ENCODE measurements at regions not wholly inside any gene's neighbourhood (a gene's known extent, or its start where the extent isn't known, plus 50 kb on each side); places are given as distances from the start of the nearest gene placed in this dataset.

GRCh38 chr2:195582188-195582587, 74.8 kb upstream of the SLC39A10 start:
- Histone ChIP-seq H3K9ac (ENCODE audit: low read length) (no peak overlapping the region), H3K9me2 (replicated peaks; ENCODE audit: insufficient read depth, low read length) (no peaks in the 10 kb centered on the region), H3K36me3 (ENCODE audit: insufficient read depth, low read length) (no peaks in the 10 kb centered on the region), H3K4me2 (ENCODE audit: low read depth, low read length, poor library complexity, severe bottlenecking) (no peak overlapping the region), H3K4me3 (ENCODE audit: low read length) (no peak overlapping the region), H3K79me2 (ENCODE audit: low read length) (no peaks in the 10 kb centered on the region), H3K27ac (ENCODE audit: low read length) (no peak overlapping the region), H3K27me3 (ENCODE audit: low read length) (no peaks in the 10 kb centered on the region), H3K4me1 (ENCODE audit: low read length) (peaks cover 30% of the 10 kb centered on the region), H4K20me1 (ENCODE audit: insufficient read depth, low read depth, low read length) (no peaks in the 10 kb centered on the region), H2AFZ (ENCODE audit: low read length) (peak overlapping the region; percentile 56), H3K9me3 (ENCODE audit: low read length) (no peaks in the 10 kb centered on the region)
- DNase-seq = no peak

GRCh38 chr2:195579776-195580555, 77.1 kb upstream of the SLC39A10 start:
- H4K20me1 ChIP-seq (ENCODE audit: insufficient read depth, low read depth, low read length) = no peaks in the 10 kb centered on the region
- H3K4me2 ChIP-seq (ENCODE audit: low read depth, low read length, poor library complexity, severe bottlenecking) = peak overlapping the region; percentile 25
- peak overlapping the region; percentile 66 for H2AFZ ChIP-seq (ENCODE audit: low read length)
- H3K79me2 ChIP-seq (ENCODE audit: low read length) = no peaks in the 10 kb centered on the region
- no peaks in the 10 kb centered on the region for H3K9me3 ChIP-seq (ENCODE audit: low read length)
- peak; percentile 91 for DNase-seq
- H3K9ac ChIP-seq (ENCODE audit: low read length) = no peak overlapping the region
- no peaks in the 10 kb centered on the region for H3K9me2 ChIP-seq (replicated peaks; ENCODE audit: insufficient read depth, low read length)
- H3K4me1 ChIP-seq (ENCODE audit: low read length) = peaks cover 46% of the 10 kb centered on the region
- peak overlapping the region; percentile 79 for H3K27ac ChIP-seq (ENCODE audit: low read length)
- no peaks in the 10 kb centered on the region for H3K27me3 ChIP-seq (ENCODE audit: low read length)
- H3K36me3 ChIP-seq (ENCODE audit: insufficient read depth, low read length) = no peaks in the 10 kb centered on the region
- no peak overlapping the region for H3K4me3 ChIP-seq (ENCODE audit: low read length)

GRCh38 chr2:195575879-195576401, 81.1 kb upstream of the SLC39A10 start:
- peak overlapping the region; percentile 86 for H3K27ac ChIP-seq (ENCODE audit: low read length)
- H3K4me1 ChIP-seq (ENCODE audit: low read length) = peaks cover 52% of the 10 kb centered on the region
- H3K9me2 ChIP-seq (replicated peaks; ENCODE audit: insufficient read depth, low read length) = no peaks in the 10 kb centered on the region
- peak overlapping the region; percentile 13 for H2AFZ ChIP-seq (ENCODE audit: low read length)
- H3K4me2 ChIP-seq (ENCODE audit: low read depth, low read length, poor library complexity, severe bottlenecking) = peak overlapping the region; percentile 64
- no peaks in the 10 kb centered on the region for H3K36me3 ChIP-seq (ENCODE audit: insufficient read depth, low read length)
- H4K20me1 ChIP-seq (ENCODE audit: insufficient read depth, low read depth, low read length) = no peaks in the 10 kb centered on the region
- H3K4me3 ChIP-seq (ENCODE audit: low read length) = peak overlapping the region; percentile 26; the same call in 1 of the 2 replicates
- no peaks in the 10 kb centered on the region for H3K27me3 ChIP-seq (ENCODE audit: low read length)
- peak overlapping the region; percentile 46 for H3K9ac ChIP-seq (ENCODE audit: low read length)
- H3K79me2 ChIP-seq (ENCODE audit: low read length) = no peaks in the 10 kb centered on the region
- peak; percentile 78 for DNase-seq
- no peaks in the 10 kb centered on the region for H3K9me3 ChIP-seq (ENCODE audit: low read length)

GRCh38 chr2:195575016-195575415, 82.0 kb upstream of the SLC39A10 start:
- no peaks in the 10 kb centered on the region for H3K9me2 ChIP-seq (replicated peaks; ENCODE audit: insufficient read depth, low read length)
- H3K4me2 ChIP-seq (ENCODE audit: low read depth, low read length, poor library complexity, severe bottlenecking) = peak overlapping the region; percentile 64
- H4K20me1 ChIP-seq (ENCODE audit: insufficient read depth, low read depth, low read length) = no peaks in the 10 kb centered on the region
- peak overlapping the region; percentile 86 for H3K27ac ChIP-seq (ENCODE audit: low read length)
- DNase-seq = no peak
- H3K4me3 ChIP-seq (ENCODE audit: low read length) = no peak overlapping the region
- H3K4me1 ChIP-seq (ENCODE audit: low read length) = peaks cover 50% of the 10 kb centered on the region
- no peaks in the 10 kb centered on the region for H3K27me3 ChIP-seq (ENCODE audit: low read length)
- H3K36me3 ChIP-seq (ENCODE audit: insufficient read depth, low read length) = no peaks in the 10 kb centered on the region
- peak overlapping the region; percentile 73; the same call in 1 of the 2 replicates for H2AFZ ChIP-seq (ENCODE audit: low read length)
- H3K9ac ChIP-seq (ENCODE audit: low read length) = 0 out of 2 replicates have a peak overlapping the region, but pooled peaks have one; percentile 21
- no peaks in the 10 kb centered on the region for H3K9me3 ChIP-seq (ENCODE audit: low read length)
- no peaks in the 10 kb centered on the region for H3K79me2 ChIP-seq (ENCODE audit: low read length)

- no peak overlapping the region for H3K4me2 ChIP-seq (ENCODE audit: low read depth, low read length, poor library complexity, severe bottlenecking)
- no peak overlapping the region for H3K9ac ChIP-seq (ENCODE audit: low read length)
- H3K27ac ChIP-seq (ENCODE audit: low read length) = peak overlapping the region; percentile 86
- H3K27me3 ChIP-seq (ENCODE audit: low read length) = no peaks in the 10 kb centered on the region
- H2AFZ ChIP-seq (ENCODE audit: low read length) = no peak overlapping the region
- H3K79me2 ChIP-seq (ENCODE audit: low read length) = no peaks in the 10 kb centered on the region
- peaks cover 48% of the 10 kb centered on the region for H3K4me1 ChIP-seq (ENCODE audit: low read length)
- H3K36me3 ChIP-seq (ENCODE audit: insufficient read depth, low read length) = no peaks in the 10 kb centered on the region
- no peaks in the 10 kb centered on the region for H3K9me3 ChIP-seq (ENCODE audit: low read length)
- H3K4me3 ChIP-seq (ENCODE audit: low read length) = no peak overlapping the region
- no peaks in the 10 kb centered on the region for H4K20me1 ChIP-seq (ENCODE audit: insufficient read depth, low read depth, low read length)
- no peaks in the 10 kb centered on the region for H3K9me2 ChIP-seq (replicated peaks; ENCODE audit: insufficient read depth, low read length)
- DNase-seq = no peak
Measured at GRCh38 chr2:195574312-195574711, 82.7 kb upstream of the SLC39A10 start.

GRCh38 chr2:195572895-195573683, 83.9 kb upstream of the SLC39A10 start:
- DNase-seq = no peak
- no peaks in the 10 kb centered on the region for H3K9me3 ChIP-seq (ENCODE audit: low read length)
- H3K4me3 ChIP-seq (ENCODE audit: low read length) = no peak overlapping the region
- H3K27ac ChIP-seq (ENCODE audit: low read length) = peak overlapping the region; percentile 39
- H3K4me2 ChIP-seq (ENCODE audit: low read depth, low read length, poor library complexity, severe bottlenecking) = no peak overlapping the region
- no peaks in the 10 kb centered on the region for H3K27me3 ChIP-seq (ENCODE audit: low read length)
- H4K20me1 ChIP-seq (ENCODE audit: insufficient read depth, low read depth, low read length) = no peaks in the 10 kb centered on the region
- H3K36me3 ChIP-seq (ENCODE audit: insufficient read depth, low read length) = no peaks in the 10 kb centered on the region
- no peaks in the 10 kb centered on the region for H3K9me2 ChIP-seq (replicated peaks; ENCODE audit: insufficient read depth, low read length)
- no peaks in the 10 kb centered on the region for H3K79me2 ChIP-seq (ENCODE audit: low read length)
- H2AFZ ChIP-seq (ENCODE audit: low read length) = 0 out of 2 replicates have a peak overlapping the region, but pooled peaks have one; percentile 7
- no peak overlapping the region for H3K9ac ChIP-seq (ENCODE audit: low read length)
- H3K4me1 ChIP-seq (ENCODE audit: low read length) = peaks cover 48% of the 10 kb centered on the region

GRCh38 chr2:195570329-195570728, 86.7 kb upstream of the SLC39A10 start:
- no peak overlapping the region for H3K4me3 ChIP-seq (ENCODE audit: low read length)
- no peak overlapping the region for H3K4me2 ChIP-seq (ENCODE audit: low read depth, low read length, poor library complexity, severe bottlenecking)
- DNase-seq = no peak
- H3K9me3 ChIP-seq (ENCODE audit: low read length) = no peaks in the 10 kb centered on the region
- no peaks in the 10 kb centered on the region for H3K79me2 ChIP-seq (ENCODE audit: low read length)
- no peaks in the 10 kb centered on the region for H4K20me1 ChIP-seq (ENCODE audit: insufficient read depth, low read depth, low read length)
- H3K4me1 ChIP-seq (ENCODE audit: low read length) = peaks cover 25% of the 10 kb centered on the region
- H3K27ac ChIP-seq (ENCODE audit: low read length) = peak overlapping the region; percentile 60
- H3K9me2 ChIP-seq (replicated peaks; ENCODE audit: insufficient read depth, low read length) = no peaks in the 10 kb centered on the region
- peak overlapping the region; percentile 89 for H2AFZ ChIP-seq (ENCODE audit: low read length)
- no peak overlapping the region for H3K9ac ChIP-seq (ENCODE audit: low read length)
- no peaks in the 10 kb centered on the region for H3K27me3 ChIP-seq (ENCODE audit: low read length)
- H3K36me3 ChIP-seq (ENCODE audit: insufficient read depth, low read length) = no peaks in the 10 kb centered on the region

- no peaks in the 10 kb centered on the region for H3K9me3 ChIP-seq (ENCODE audit: low read length)
- H3K9me2 ChIP-seq (replicated peaks; ENCODE audit: insufficient read depth, low read length) = no peaks in the 10 kb centered on the region
- H3K4me3 ChIP-seq (ENCODE audit: low read length) = no peak overlapping the region
- peak overlapping the region; percentile 89 for H2AFZ ChIP-seq (ENCODE audit: low read length)
- no peak overlapping the region for H3K4me2 ChIP-seq (ENCODE audit: low read depth, low read length, poor library complexity, severe bottlenecking)
- no peaks in the 10 kb centered on the region for H4K20me1 ChIP-seq (ENCODE audit: insufficient read depth, low read depth, low read length)
- no peaks in the 10 kb centered on the region for H3K79me2 ChIP-seq (ENCODE audit: low read length)
- peaks cover 23% of the 10 kb centered on the region for H3K4me1 ChIP-seq (ENCODE audit: low read length)
- no peaks in the 10 kb centered on the region for H3K36me3 ChIP-seq (ENCODE audit: insufficient read depth, low read length)
- no peak for DNase-seq
- no peaks in the 10 kb centered on the region for H3K27me3 ChIP-seq (ENCODE audit: low read length)
- peak overlapping the region; percentile 60; the same call in 1 of the 2 replicates for H3K27ac ChIP-seq (ENCODE audit: low read length)
- no peak overlapping the region for H3K9ac ChIP-seq (ENCODE audit: low read length)
Measured at GRCh38 chr2:195569255-195569654, 87.8 kb upstream of the SLC39A10 start.

Data from Karpas-422 (cell line).